NB4 (cell line): ENCODE measurements at regions not wholly inside any gene's neighbourhood (a gene's known extent, or its start where the extent isn't known, plus 50 kb on each side); places are given as distances from the start of the nearest gene placed in this dataset.
"Not testable (repeated sequence)": the region's sequence is repeated elsewhere in the genome, so short reads cannot be mapped to it uniquely, and the experiment has no call there.

Experiments used
- DNase-seq: peaks from one replicate; pipeline ENCODE4 v3.0.0; 2010; ENCODE audit warnings: low read depth
- H3K4me3 ChIP-seq: one replicate; pipeline ENCODE4 v1.5.1; 2011; ENCODE audit warnings: mild to moderate bottlenecking, low read depth, low read length, moderate library complexity
- CTCF ChIP-seq: IDR thresholded peaks from one replicate; pipeline ENCODE4 v1.5.1; 2012; ENCODE audit warnings: low read depth, low read length
- MAX ChIP-seq: IDR thresholded peaks from 2 replicates; pipeline ENCODE4 v1.6.1; 2011; ENCODE audit warnings: low read depth, low read length
- MYC ChIP-seq: IDR thresholded peaks from 2 replicates; pipeline ENCODE4 v1.6.1; 2011; ENCODE audit warnings: low read depth, low read length
- POLR2A ChIP-seq: IDR thresholded peaks from 2 replicates; pipeline ENCODE4 v1.6.1; 2011; ENCODE audit warnings: mild to moderate bottlenecking; ENCODE audit not compliant: insufficient read length; ENCODE audit errors: extremely low read depth

GRCh38 chr5:50318220-50318619 is 122.9 kb downstream of the EMB start:
- TF ChIP-seq MAX = no peak
- no peak for TF ChIP-seq CTCF
- no peak for TF ChIP-seq MYC
- no peak overlapping the region for H3K4me3 ChIP-seq
- DNase-seq = no peak

GRCh38 chr5:50306488-50306887 is 134.6 kb downstream of the EMB start:
- H3K4me3 ChIP-seq, DNase-seq: not testable (repeated sequence)

GRCh38 chr5:50302815-50303490 is 138.1 kb downstream of the EMB start:
- TF ChIP-seq MYC (no peak), POLR2A (no peak), MAX (no peak), CTCF (no peak)
- DNase-seq = no peak
- H3K4me3 ChIP-seq = no peak overlapping the region

GRCh38 chr5:50301756-50302155 is 139.3 kb downstream of the EMB start:
- TF ChIP-seq MYC (no peak), CTCF (no peak), POLR2A (no peak), MAX (no peak)

GRCh38 chr5:50300878-50301277 is 140.2 kb downstream of the EMB start:
- DNase-seq = no peak
- TF ChIP-seq MAX = no peak
- TF ChIP-seq CTCF = no peak
- TF ChIP-seq POLR2A = no peak
- no peak for TF ChIP-seq MYC

More at GRCh38 chr5:50301756-50302155, 139.3 kb downstream of the EMB start:
- DNase-seq = no peak
- H3K4me3 ChIP-seq = no peak overlapping the region

GRCh38 chr5:50299896-50300295 is 141.2 kb downstream of the EMB start:
- H3K4me3 ChIP-seq = no peak overlapping the region
- DNase-seq = no peak
- no peak for TF ChIP-seq MYC
- no peak for TF ChIP-seq POLR2A
- no peak for TF ChIP-seq MAX
- no peak for TF ChIP-seq CTCF

More at GRCh38 chr5:50300878-50301277, 140.2 kb downstream of the EMB start:
- H3K4me3 ChIP-seq = no peak overlapping the region
